SK-N-SH treated with all-trans-retinoic acid at 6 μM for 48 hours (cell line): ENCODE measurements at regions not wholly inside any gene's neighbourhood (a gene's known extent, or its start where the extent isn't known, plus 50 kb on each side); places are given as distances from the start of the nearest gene placed in this dataset.

Experiments used
- ARNTL ChIP-seq: fragments of 450-650 bp; formaldehyde crosslinking; IDR thresholded peaks from 2 replicates; pipeline ENCODE4 v1.5.0; 2020; ENCODE audit warnings: low read depth, mild to moderate bottlenecking, moderate library complexity, borderline replicate concordance
- BACH2 ChIP-seq: fragments of 250-450 bp; sonication (Bioruptor Pico); IDR thresholded peaks from 2 replicates; pipeline ENCODE4 v1.9.0; 2021; ENCODE audit warnings: mild to moderate bottlenecking, borderline replicate concordance
- CREB5 ChIP-seq: fragments of 250-450 bp; sonication (Bioruptor Pico); IDR thresholded peaks from 2 replicates; pipeline ENCODE4 v1.5.1; 2020; ENCODE audit warnings: low read depth, mild to moderate bottlenecking, moderate library complexity
- CSDC2 ChIP-seq: fragments of 250-450 bp; sonication (Bioruptor Pico); IDR thresholded peaks from 2 replicates; pipeline ENCODE4 v1.5.0; 2020; ENCODE audit warnings: mild to moderate bottlenecking, moderate library complexity
- ISL1 ChIP-seq: fragments of 250-450 bp; sonication (Bioruptor Pico); IDR thresholded peaks from 2 replicates; pipeline ENCODE4 v2.1.2; 2022; ENCODE audit warnings: mild to moderate bottlenecking, moderate library complexity
- PATZ1 ChIP-seq: fragments of 250-450 bp; sonication (Bioruptor Pico); IDR thresholded peaks from 2 replicates; pipeline ENCODE4 v1.8.0; 2020; ENCODE audit warnings: mild to moderate bottlenecking, moderate library complexity, borderline replicate concordance
- PPARA ChIP-seq: fragments of 250-450 bp; sonication (Bioruptor Pico); IDR thresholded peaks from 2 replicates; pipeline ENCODE4 v1.5.0; 2020; ENCODE audit warnings: mild to moderate bottlenecking, borderline replicate concordance
- RARB ChIP-seq: fragments of 250-450 bp; sonication (Bioruptor Pico); IDR thresholded peaks from 2 replicates; pipeline ENCODE4 v1.8.0; 2021; ENCODE audit warnings: mild to moderate bottlenecking, moderate library complexity
- TSHZ2 ChIP-seq: fragments of 250-450 bp; sonication (Bioruptor Pico); IDR thresholded peaks from 2 replicates; pipeline ENCODE4 v1.5.0; 2020; ENCODE audit warnings: mild to moderate bottlenecking, moderate library complexity
- ZC3H10 ChIP-seq: fragments of 250-450 bp; sonication (Bioruptor Pico); IDR thresholded peaks from 2 replicates; pipeline ENCODE4 v1.5.1; 2021; ENCODE audit warnings: mild to moderate bottlenecking, moderate library complexity
- ZFP30 ChIP-seq: fragments of 450-650 bp; formaldehyde crosslinking; IDR thresholded peaks from 2 replicates; pipeline ENCODE4 v1.5.0; 2022; ENCODE audit warnings: mild to moderate bottlenecking, moderate library complexity

GRCh38 chr14:98368916-98369315 lies 903.1 kb downstream of the BCL11B start:
- TF ChIP-seq RARB (CRISPR knock-in tag) (no peak), ARNTL (CRISPR knock-in tag) (no peak), ZC3H10 (CRISPR knock-in tag) (no peak), BACH2 (CRISPR knock-in tag) (no peak), ZFP30 (CRISPR knock-in tag) (no peak), PATZ1 (CRISPR knock-in tag) (no peak), CSDC2 (CRISPR knock-in tag) (no peak), CREB5 (CRISPR knock-in tag) (no peak), ISL1 (no peak), TSHZ2 (CRISPR knock-in tag) (no peak), PPARA (CRISPR knock-in tag) (no peak)
